H9 (cell line): ENCODE measurements at regions not wholly inside any gene's neighbourhood (a gene's known extent, or its start where the extent isn't known, plus 50 kb on each side); places are given as distances from the start of the nearest gene placed in this dataset.

Experiments used
- DNase-seq: peaks from one replicate; pipeline ENCODE4 v3.0.0-alpha.2; 2017
- H2AFZ ChIP-seq: one replicate; pipeline ENCODE4 v1.6.1; 2013; ENCODE audit warnings: mild to moderate bottlenecking, low read length, control low read depth, moderate library complexity
- H2AK5ac ChIP-seq: 2 replicates; pipeline ENCODE4 v1.6.1; 2013; ENCODE audit warnings: low read length, control low read depth, mixed read lengths; ENCODE audit not compliant: insufficient read length
- H2BK120ac ChIP-seq: one replicate; pipeline ENCODE4 v1.6.1; 2013; ENCODE audit warnings: low read depth, mild to moderate bottlenecking, low read length, control low read depth, inconsistent platforms; ENCODE audit not compliant: poor library complexity, severe bottlenecking
- H2BK12ac ChIP-seq: 2 replicates; pipeline ENCODE4 v1.6.1; 2013; ENCODE audit warnings: low read length, control low read depth, mixed read lengths, low read depth; ENCODE audit not compliant: insufficient read length
- H2BK15ac ChIP-seq: 2 replicates; pipeline ENCODE4 v1.6.1; 2013; ENCODE audit warnings: low read depth, low read length, control low read depth
- H2BK20ac ChIP-seq: one replicate; pipeline ENCODE4 v1.6.1; 2013; ENCODE audit warnings: low read depth, mild to moderate bottlenecking, low read length, control low read depth, inconsistent platforms; ENCODE audit not compliant: poor library complexity, severe bottlenecking
- H2BK5ac ChIP-seq: 2 replicates; pipeline ENCODE4 v1.6.1; 2013; ENCODE audit warnings: low read length, control low read depth, mixed read lengths; ENCODE audit not compliant: insufficient read length
- H3K14ac ChIP-seq: 2 replicates; pipeline ENCODE4 v1.6.1; 2013; ENCODE audit warnings: low read length, control low read depth; ENCODE audit not compliant: insufficient read depth
- H3K18ac ChIP-seq: 2 replicates; pipeline ENCODE4 v1.6.1; 2013; ENCODE audit warnings: low read depth, mild to moderate bottlenecking, mixed read lengths, low read length, control low read depth; ENCODE audit not compliant: insufficient read length
- H3K23ac ChIP-seq: 2 replicates; pipeline ENCODE4 v1.6.1; 2013; ENCODE audit warnings: low read length, control low read depth, mixed read lengths, low read depth; ENCODE audit not compliant: insufficient read length
- H3K23me2 ChIP-seq: 2 replicates; pipeline ENCODE4 v1.6.1; 2013; ENCODE audit warnings: low read depth, mild to moderate bottlenecking, mixed read lengths, low read length, control low read depth; ENCODE audit not compliant: insufficient read length, poor library complexity, severe bottlenecking
- H3K27ac ChIP-seq: 2 replicates; pipeline ENCODE4 v1.5.1; 2013; ENCODE audit warnings: low read length, control low read depth, mixed read lengths, low read depth; ENCODE audit not compliant: insufficient read length
- H3K27me3 ChIP-seq: 2 replicates; pipeline ENCODE4 v1.6.1; 2013; ENCODE audit warnings: low read length, control low read depth, inconsistent platforms; ENCODE audit not compliant: insufficient read depth
- H3K4ac ChIP-seq: 2 replicates; pipeline ENCODE4 v1.6.1; 2013; ENCODE audit warnings: low read depth, mild to moderate bottlenecking, control low read depth, inconsistent platforms, low read length, moderate library complexity
- H3K4me1 ChIP-seq: 2 replicates; pipeline ENCODE4 v1.6.1; 2013; ENCODE audit warnings: low read length, control low read depth, inconsistent platforms; ENCODE audit not compliant: insufficient read depth
- H3K4me2 ChIP-seq: 2 replicates; pipeline ENCODE4 v1.6.1; 2013; ENCODE audit warnings: low read length, control low read depth, mixed read lengths; ENCODE audit not compliant: insufficient read length, insufficient read depth
- H3K56ac ChIP-seq: 2 replicates; pipeline ENCODE4 v1.6.1; 2013; ENCODE audit warnings: low read depth, mild to moderate bottlenecking, mixed read lengths, low read length, control low read depth; ENCODE audit not compliant: insufficient read length
- H3K79me1 ChIP-seq: 2 replicates; pipeline ENCODE4 v1.6.1; 2013; ENCODE audit warnings: low read depth, mild to moderate bottlenecking, moderate library complexity, low read length, control low read depth, inconsistent platforms; ENCODE audit not compliant: insufficient read depth, poor library complexity, severe bottlenecking
- H3K79me2 ChIP-seq: 2 replicates; pipeline ENCODE4 v1.6.1; 2013; ENCODE audit warnings: low read length, control low read depth, inconsistent platforms; ENCODE audit not compliant: insufficient read depth
- H3K9ac ChIP-seq: 2 replicates; pipeline ENCODE4 v1.6.1; 2013; ENCODE audit warnings: low read length, control low read depth, mixed read lengths; ENCODE audit not compliant: insufficient read length; ENCODE audit errors: extremely low read depth
- H3K9me3 ChIP-seq: one replicate; pipeline ENCODE4 v1.6.1; 2013; ENCODE audit warnings: low read depth, low read length, inconsistent platforms; ENCODE audit not compliant: control insufficient read depth
- H3T11ph ChIP-seq: one replicate; pipeline ENCODE4 v1.6.1; 2013; ENCODE audit warnings: mild to moderate bottlenecking, low read length, control low read depth, inconsistent platforms
- H4K20me1 ChIP-seq: one replicate; pipeline ENCODE4 v1.6.1; 2013; ENCODE audit not compliant: control insufficient read depth, insufficient read length, insufficient read depth
- H4K5ac ChIP-seq: 2 replicates; pipeline ENCODE4 v1.6.1; 2013; ENCODE audit warnings: low read depth, mild to moderate bottlenecking, mixed read lengths, low read length, control low read depth; ENCODE audit not compliant: insufficient read length
- H4K8ac ChIP-seq: replicated peaks from 2 replicates; pipeline ENCODE4 v1.6.1; 2013; ENCODE audit warnings: low read length, control low read depth, mixed read lengths, low read depth; ENCODE audit not compliant: insufficient read length
- H4K91ac ChIP-seq: 2 replicates; pipeline ENCODE4 v1.6.1; 2013; ENCODE audit warnings: low read depth, mild to moderate bottlenecking, moderate library complexity, mixed read lengths, low read length, control low read depth; ENCODE audit not compliant: insufficient read length
- H3K27ac Mint-ChIP-seq, 3 experiments: 2 replicates in 2 of 3; 3 replicates in 1 of 3; pipeline ENCODE4 v1.8.0; 2020 to 2021; ENCODE audit warnings: mixed read lengths in 3 of 3, mild to moderate bottlenecking in 1 of 3, moderate library complexity in 1 of 3
- H3K27me3 Mint-ChIP-seq: 2 replicates; pipeline ENCODE4 v1.8.0; 2021; ENCODE audit warnings: low read depth, mild to moderate bottlenecking, moderate library complexity, mixed read lengths
- H3K36me3 Mint-ChIP-seq, 3 experiments: 2 replicates in 2 of 3; 3 replicates in 1 of 3; pipeline ENCODE4 v1.8.0; 2020 to 2021; ENCODE audit warnings: low read depth in 3 of 3, mixed read lengths in 3 of 3; ENCODE audit not compliant: insufficient read depth in 1 of 3
- H3K4me1 Mint-ChIP-seq, 2 experiments: 2 replicates each; pipeline ENCODE4 v1.8.0; 2020; ENCODE audit warnings: mixed read lengths in 2 of 2
- H3K4me3 Mint-ChIP-seq, 2 experiments: 2 replicates in 1 of 2; 3 replicates in 1 of 2; pipeline ENCODE4 v1.8.0; 2020 to 2021; ENCODE audit warnings: mild to moderate bottlenecking in 2 of 2, mixed read lengths in 2 of 2, moderate library complexity in 1 of 2
- H3K9me3 Mint-ChIP-seq, 2 experiments: 2 replicates in 1 of 2; 3 replicates in 1 of 2; pipeline ENCODE4 v1.8.0; 2020; ENCODE audit warnings: mild to moderate bottlenecking in 2 of 2, mixed read lengths in 2 of 2, moderate library complexity in 1 of 2
- WGBS: extraction: QIAGEN DNeasy Blood & Tissue Kit; methylation state at CpG from one replicate; pipeline ENCODE4 v1.1.7; 2013; ENCODE audit warnings: missing lambda C conversion rate, low lambda C conversion rate, mixed read lengths; ENCODE audit not compliant: insufficient read length; ENCODE audit errors: extremely low coverage; 5-methylcytosine and 5-hydroxymethylcytosine counted together
- TF ChIP-seq, protein P1 (sequence below): fragments of 200-600 bp; sonication (generic); conservative IDR thresholded peaks from 3 replicates; pipeline ENCODE4 v1.8.0; 2021; ENCODE audit warnings: antibody characterized with exemption, mild to moderate bottlenecking

DNA sequence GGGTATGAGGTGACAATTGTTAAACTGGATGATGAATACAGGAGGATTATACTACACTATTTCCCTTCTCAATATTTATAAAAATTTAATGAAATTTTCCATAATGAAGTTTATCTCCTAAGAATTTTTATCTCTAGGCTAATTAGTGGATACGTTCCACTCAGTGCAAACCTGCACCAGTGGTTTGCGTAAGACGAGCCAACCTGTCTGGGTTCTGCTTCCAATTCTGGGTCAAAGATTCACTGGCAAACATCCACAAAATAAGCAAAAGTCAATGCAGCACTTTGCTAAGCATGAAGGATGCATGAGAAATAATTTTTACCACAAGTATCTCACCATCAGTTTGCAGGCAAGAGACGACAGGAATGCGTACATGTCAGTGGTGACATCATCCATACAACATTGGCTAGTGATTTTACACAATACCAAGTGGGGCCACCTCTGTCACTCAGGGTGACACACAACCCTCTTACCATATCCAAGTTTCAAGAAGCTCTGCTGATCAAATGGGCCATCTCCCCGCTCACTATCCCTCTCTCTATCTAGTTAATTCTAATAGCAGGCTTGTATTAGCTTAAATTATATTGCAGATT, 51.7 kb downstream of the FAM50B start:
- no CpG with 5 or more reads among the region's 6 CpGs for WGBS

More for the DNA sequence above, 51.7 kb downstream of the FAM50B start:
- peaks cover 9% of the 10 kb centered on the region for H3K27me3 Mint-ChIP-seq
- Histone ChIP-seq H4K8ac (no peak overlapping the region), H2BK120ac (no peak overlapping the region), H3K9me3 (no peaks in the 10 kb centered on the region), H3K9ac (no peak overlapping the region), H3T11ph (no peak overlapping the region), H4K20me1 (peaks cover 3% of the 10 kb centered on the region), H2AK5ac (no peak overlapping the region), H3K56ac (no peak overlapping the region), H2AFZ (no peak overlapping the region), H3K4me1 (peaks cover 7% of the 10 kb centered on the region; the same call in 1 of the 2 replicates), H3K4me2 (no peak overlapping the region), H2BK20ac (no peak overlapping the region), H3K27me3 (no peaks in the 10 kb centered on the region), H2BK12ac (no peak overlapping the region), H3K27ac (no peak overlapping the region), H4K5ac (no peak overlapping the region), H3K14ac (no peak overlapping the region), H2BK5ac (no peak overlapping the region), H4K91ac (no peak overlapping the region), H3K79me1 (no peaks in the 10 kb centered on the region), H3K4ac (no peak overlapping the region), H3K18ac (no peak overlapping the region), H3K23me2 (no peaks in the 10 kb centered on the region), H3K23ac (no peak overlapping the region), H2BK15ac (no peak overlapping the region), H3K79me2 (no peaks in the 10 kb centered on the region)
- TF ChIP-seq, protein P1, sequence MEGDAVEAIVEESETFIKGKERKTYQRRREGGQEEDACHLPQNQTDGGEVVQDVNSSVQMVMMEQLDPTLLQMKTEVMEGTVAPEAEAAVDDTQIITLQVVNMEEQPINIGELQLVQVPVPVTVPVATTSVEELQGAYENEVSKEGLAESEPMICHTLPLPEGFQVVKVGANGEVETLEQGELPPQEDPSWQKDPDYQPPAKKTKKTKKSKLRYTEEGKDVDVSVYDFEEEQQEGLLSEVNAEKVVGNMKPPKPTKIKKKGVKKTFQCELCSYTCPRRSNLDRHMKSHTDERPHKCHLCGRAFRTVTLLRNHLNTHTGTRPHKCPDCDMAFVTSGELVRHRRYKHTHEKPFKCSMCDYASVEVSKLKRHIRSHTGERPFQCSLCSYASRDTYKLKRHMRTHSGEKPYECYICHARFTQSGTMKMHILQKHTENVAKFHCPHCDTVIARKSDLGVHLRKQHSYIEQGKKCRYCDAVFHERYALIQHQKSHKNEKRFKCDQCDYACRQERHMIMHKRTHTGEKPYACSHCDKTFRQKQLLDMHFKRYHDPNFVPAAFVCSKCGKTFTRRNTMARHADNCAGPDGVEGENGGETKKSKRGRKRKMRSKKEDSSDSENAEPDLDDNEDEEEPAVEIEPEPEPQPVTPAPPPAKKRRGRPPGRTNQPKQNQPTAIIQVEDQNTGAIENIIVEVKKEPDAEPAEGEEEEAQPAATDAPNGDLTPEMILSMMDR, result no peak
- peaks cover 0 to 4% of the 10 kb centered on the region in 2 experiments; a peak in 2 of 5 replicates for H3K9me3 Mint-ChIP-seq
- H3K27ac Mint-ChIP-seq, result no peak overlapping the region
- peaks cover 27 to 28% of the 10 kb centered on the region in 2 experiments for H3K4me1 Mint-ChIP-seq
- DNase-seq, result no peak
- H3K36me3 Mint-ChIP-seq, result no peaks in the 10 kb centered on the region
- no peak overlapping the region for H3K4me3 Mint-ChIP-seq
